ENCODE measurements at regions not wholly inside any gene's neighbourhood (a gene's known extent, or its start where the extent isn't known, plus 50 kb on each side); places are given as distances from the start of the nearest gene placed in this dataset.

- Histone ChIP-seq H3K27ac (ENCODE audit: low read depth, low read length) (no peak overlapping the region), H3K4me1 (ENCODE audit: control insufficient read depth in 3 of 3, insufficient read depth in 3 of 3, low read length in 3 of 3) (no peaks in the 10 kb centered on the region), H3K4me3 (ENCODE audit: low read length in 3 of 3) (no peak overlapping the region), H3K9ac (ENCODE audit: low read depth in 1 of 3, low read length in 3 of 3) (no peak overlapping the region), H3K9me3 (ENCODE audit: control insufficient read depth in 3 of 3, low read length in 3 of 3) (no peaks in the 10 kb centered on the region), H3K36me3 (ENCODE audit: control insufficient read depth in 3 of 3, insufficient read depth in 3 of 3, low read length in 3 of 3) (no peaks in the 10 kb centered on the region), H3K27me3 (ENCODE audit: control insufficient read depth in 3 of 3, insufficient read depth in 3 of 3, low read length in 3 of 3) (no peaks in the 10 kb centered on the region)
Observed at GRCh38 chr12:61823102-61823501, 437.1 kb upstream of the USP15 start.

- Histone ChIP-seq H3K9ac (ENCODE audit: low read depth in 1 of 3, low read length in 3 of 3) (no peak overlapping the region), H3K27ac (ENCODE audit: low read depth, low read length) (no peak overlapping the region), H3K9me3 (ENCODE audit: control insufficient read depth in 3 of 3, low read length in 3 of 3) (no peaks in the 10 kb centered on the region), H3K4me3 (ENCODE audit: low read length in 3 of 3) (no peak overlapping the region), H3K4me1 (ENCODE audit: control insufficient read depth in 3 of 3, insufficient read depth in 3 of 3, low read length in 3 of 3) (no peaks in the 10 kb centered on the region), H3K36me3 (ENCODE audit: control insufficient read depth in 3 of 3, insufficient read depth in 3 of 3, low read length in 3 of 3) (no peaks in the 10 kb centered on the region), H3K27me3 (ENCODE audit: control insufficient read depth in 3 of 3, insufficient read depth in 3 of 3, low read length in 3 of 3) (no peaks in the 10 kb centered on the region)
Observed at GRCh38 chr12:61846765-61847164, 413.4 kb upstream of the USP15 start.

GRCh38 chr12:61848893-61849292 lies 411.3 kb upstream of the USP15 start:
- no peaks in the 10 kb centered on the region for H3K27me3 ChIP-seq (ENCODE audit: control insufficient read depth in 3 of 3, insufficient read depth in 3 of 3, low read length in 3 of 3)
- no peaks in the 10 kb centered on the region for H3K4me1 ChIP-seq (ENCODE audit: control insufficient read depth in 3 of 3, insufficient read depth in 3 of 3, low read length in 3 of 3)
- H3K9me3 ChIP-seq (ENCODE audit: control insufficient read depth in 3 of 3, low read length in 3 of 3): no peaks in the 10 kb centered on the region
- no peak overlapping the region for H3K4me3 ChIP-seq (ENCODE audit: low read length in 3 of 3)
- H3K27ac ChIP-seq (ENCODE audit: low read depth, low read length): no peak overlapping the region
- no peak overlapping the region for H3K9ac ChIP-seq (ENCODE audit: low read depth in 1 of 3, low read length in 3 of 3)
- H3K36me3 ChIP-seq (ENCODE audit: control insufficient read depth in 3 of 3, insufficient read depth in 3 of 3, low read length in 3 of 3): no peaks in the 10 kb centered on the region

GRCh38 chr12:61853945-61854344 lies 406.3 kb upstream of the USP15 start:
- H3K4me3 ChIP-seq (ENCODE audit: low read length in 3 of 3): no peak overlapping the region
- no peak overlapping the region for H3K9ac ChIP-seq (ENCODE audit: low read depth in 1 of 3, low read length in 3 of 3)
- H3K36me3 ChIP-seq (ENCODE audit: control insufficient read depth in 3 of 3, insufficient read depth in 3 of 3, low read length in 3 of 3): no peaks in the 10 kb centered on the region
- peaks cover 0 to 2% (median 0%) of the 10 kb centered on the region in 3 donors for H3K9me3 ChIP-seq (ENCODE audit: control insufficient read depth in 3 of 3, low read length in 3 of 3)
- no peaks in the 10 kb centered on the region for H3K4me1 ChIP-seq (ENCODE audit: control insufficient read depth in 3 of 3, insufficient read depth in 3 of 3, low read length in 3 of 3)
- no peak overlapping the region for H3K27ac ChIP-seq (ENCODE audit: low read depth, low read length)
- no peaks in the 10 kb centered on the region for H3K27me3 ChIP-seq (ENCODE audit: control insufficient read depth in 3 of 3, insufficient read depth in 3 of 3, low read length in 3 of 3)

- Histone ChIP-seq H3K9me3 (ENCODE audit: control insufficient read depth in 3 of 3, low read length in 3 of 3) (peaks cover 0 to 2% (median 0%) of the 10 kb centered on the region in 3 donors), H3K9ac (ENCODE audit: low read depth in 1 of 3, low read length in 3 of 3) (no peak overlapping the region), H3K4me1 (ENCODE audit: control insufficient read depth in 3 of 3, insufficient read depth in 3 of 3, low read length in 3 of 3) (no peaks in the 10 kb centered on the region), H3K4me3 (ENCODE audit: low read length in 3 of 3) (no peak overlapping the region), H3K27me3 (ENCODE audit: control insufficient read depth in 3 of 3, insufficient read depth in 3 of 3, low read length in 3 of 3) (no peaks in the 10 kb centered on the region), H3K36me3 (ENCODE audit: control insufficient read depth in 3 of 3, insufficient read depth in 3 of 3, low read length in 3 of 3) (no peaks in the 10 kb centered on the region), H3K27ac (ENCODE audit: low read depth, low read length) (no peak overlapping the region)
Observed at GRCh38 chr12:61854902-61855301, 405.3 kb upstream of the USP15 start.

- no peaks in the 10 kb centered on the region for H3K27me3 ChIP-seq (ENCODE audit: control insufficient read depth in 3 of 3, insufficient read depth in 3 of 3, low read length in 3 of 3)
- H3K4me1 ChIP-seq (ENCODE audit: control insufficient read depth in 3 of 3, insufficient read depth in 3 of 3, low read length in 3 of 3): no peaks in the 10 kb centered on the region
- H3K27ac ChIP-seq (ENCODE audit: low read depth, low read length): no peak overlapping the region
- peaks cover 0 to 2% (median 0%) of the 10 kb centered on the region in 3 donors for H3K9me3 ChIP-seq (ENCODE audit: control insufficient read depth in 3 of 3, low read length in 3 of 3)
- no peak overlapping the region for H3K4me3 ChIP-seq (ENCODE audit: low read length in 3 of 3)
- H3K36me3 ChIP-seq (ENCODE audit: control insufficient read depth in 3 of 3, insufficient read depth in 3 of 3, low read length in 3 of 3): no peaks in the 10 kb centered on the region
- no peak overlapping the region for H3K9ac ChIP-seq (ENCODE audit: low read depth in 1 of 3, low read length in 3 of 3)
Observed at GRCh38 chr12:61857968-61858367, 402.2 kb upstream of the USP15 start.

GRCh38 chr12:61860451-61860850 lies 399.8 kb upstream of the USP15 start:
- Histone ChIP-seq H3K9ac (ENCODE audit: low read depth in 1 of 3, low read length in 3 of 3) (no peak overlapping the region), H3K36me3 (ENCODE audit: control insufficient read depth in 3 of 3, insufficient read depth in 3 of 3, low read length in 3 of 3) (no peaks in the 10 kb centered on the region), H3K4me3 (ENCODE audit: low read length in 3 of 3) (no peak overlapping the region), H3K9me3 (ENCODE audit: control insufficient read depth in 3 of 3, low read length in 3 of 3) (no peaks in the 10 kb centered on the region), H3K27me3 (ENCODE audit: control insufficient read depth in 3 of 3, insufficient read depth in 3 of 3, low read length in 3 of 3) (no peaks in the 10 kb centered on the region), H3K27ac (ENCODE audit: low read depth, low read length) (no peak overlapping the region), H3K4me1 (ENCODE audit: control insufficient read depth in 3 of 3, insufficient read depth in 3 of 3, low read length in 3 of 3) (no peaks in the 10 kb centered on the region)

- Histone ChIP-seq H3K27ac (ENCODE audit: low read depth, low read length) (no peak overlapping the region), H3K4me1 (ENCODE audit: control insufficient read depth in 3 of 3, insufficient read depth in 3 of 3, low read length in 3 of 3) (no peaks in the 10 kb centered on the region), H3K9ac (ENCODE audit: low read depth in 1 of 3, low read length in 3 of 3) (no peak overlapping the region), H3K4me3 (ENCODE audit: low read length in 3 of 3) (no peak overlapping the region), H3K27me3 (ENCODE audit: control insufficient read depth in 3 of 3, insufficient read depth in 3 of 3, low read length in 3 of 3) (no peaks in the 10 kb centered on the region), H3K36me3 (ENCODE audit: control insufficient read depth in 3 of 3, insufficient read depth in 3 of 3, low read length in 3 of 3) (no peaks in the 10 kb centered on the region), H3K9me3 (ENCODE audit: control insufficient read depth in 3 of 3, low read length in 3 of 3) (no peaks in the 10 kb centered on the region)
Observed at GRCh38 chr12:61862986-61863385, 397.2 kb upstream of the USP15 start.

GRCh38 chr12:61863811-61864210 lies 396.4 kb upstream of the USP15 start:
- no peak overlapping the region for H3K9ac ChIP-seq (ENCODE audit: low read depth in 1 of 3, low read length in 3 of 3)
- no peak overlapping the region for H3K27ac ChIP-seq (ENCODE audit: low read depth, low read length)
- H3K4me3 ChIP-seq (ENCODE audit: low read length in 3 of 3): no peak overlapping the region
- no peaks in the 10 kb centered on the region for H3K36me3 ChIP-seq (ENCODE audit: control insufficient read depth in 3 of 3, insufficient read depth in 3 of 3, low read length in 3 of 3)
- H3K27me3 ChIP-seq (ENCODE audit: control insufficient read depth in 3 of 3, insufficient read depth in 3 of 3, low read length in 3 of 3): no peaks in the 10 kb centered on the region
- H3K9me3 ChIP-seq (ENCODE audit: control insufficient read depth in 3 of 3, low read length in 3 of 3): no peaks in the 10 kb centered on the region
- H3K4me1 ChIP-seq (ENCODE audit: control insufficient read depth in 3 of 3, insufficient read depth in 3 of 3, low read length in 3 of 3): no peaks in the 10 kb centered on the region

- H3K27me3 ChIP-seq (ENCODE audit: control insufficient read depth in 3 of 3, insufficient read depth in 3 of 3, low read length in 3 of 3): no peaks in the 10 kb centered on the region
Observed at GRCh38 chr12:61869796-61870195, 390.4 kb upstream of the USP15 start.

More at GRCh38 chr12:61869796-61870195, 390.4 kb upstream of the USP15 start:
- H3K9ac ChIP-seq (ENCODE audit: low read depth in 1 of 3, low read length in 3 of 3): no peak overlapping the region
- no peaks in the 10 kb centered on the region for H3K4me1 ChIP-seq (ENCODE audit: control insufficient read depth in 3 of 3, insufficient read depth in 3 of 3, low read length in 3 of 3)
- no peak overlapping the region for H3K4me3 ChIP-seq (ENCODE audit: low read length in 3 of 3)
- H3K36me3 ChIP-seq (ENCODE audit: control insufficient read depth in 3 of 3, insufficient read depth in 3 of 3, low read length in 3 of 3): no peaks in the 10 kb centered on the region
- no peaks in the 10 kb centered on the region for H3K9me3 ChIP-seq (ENCODE audit: control insufficient read depth in 3 of 3, low read length in 3 of 3)
- H3K27ac ChIP-seq (ENCODE audit: low read depth, low read length): no peak overlapping the region

Measured in skeletal muscle tissue (tissue), 3 donors.